GM19372 (cell line): ENCODE measurements at regions not wholly inside any gene's neighbourhood (a gene's known extent, or its start where the extent isn't known, plus 50 kb on each side); places are given as distances from the start of the nearest gene placed in this dataset.

ENCODE experiments used
- ATAC-seq: cut with Tn5 transposase; IDR thresholded peaks from one replicate; pipeline ENCODE4 v1.9.1; 2021; ENCODE audit warnings: mild to moderate bottlenecking, low read depth, moderate library complexity; ENCODE audit not compliant: unreplicated experiment

DNA sequence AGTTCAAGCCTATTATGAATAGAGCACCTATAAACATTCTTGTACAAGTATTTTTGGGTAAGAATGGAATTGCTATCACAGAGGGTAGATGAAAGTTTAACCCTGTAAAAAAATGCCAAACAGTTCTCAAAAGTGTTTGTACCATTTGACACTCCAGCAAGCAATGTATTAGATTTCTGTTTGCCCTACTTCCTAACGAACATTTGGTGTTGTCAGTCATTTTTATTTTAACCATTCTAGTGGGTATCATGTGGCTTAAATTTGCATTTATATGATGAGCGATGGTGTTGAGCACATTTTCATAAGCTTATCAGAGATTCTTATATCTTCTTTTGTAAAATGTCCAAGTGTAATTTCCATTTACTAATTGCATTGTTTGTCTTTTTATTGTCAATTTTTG lies 608.2 kb upstream of the ACVR2A start:
- no peak for ATAC-seq

GRCh38 chr2:147232225-147232669 lies 612.6 kb upstream of the ACVR2A start:
- ATAC-seq: no peak

- no peak for ATAC-seq
These were observed 613.2 kb upstream of the ACVR2A start for GRCh38 chr2:147231607-147232006.

DNA sequence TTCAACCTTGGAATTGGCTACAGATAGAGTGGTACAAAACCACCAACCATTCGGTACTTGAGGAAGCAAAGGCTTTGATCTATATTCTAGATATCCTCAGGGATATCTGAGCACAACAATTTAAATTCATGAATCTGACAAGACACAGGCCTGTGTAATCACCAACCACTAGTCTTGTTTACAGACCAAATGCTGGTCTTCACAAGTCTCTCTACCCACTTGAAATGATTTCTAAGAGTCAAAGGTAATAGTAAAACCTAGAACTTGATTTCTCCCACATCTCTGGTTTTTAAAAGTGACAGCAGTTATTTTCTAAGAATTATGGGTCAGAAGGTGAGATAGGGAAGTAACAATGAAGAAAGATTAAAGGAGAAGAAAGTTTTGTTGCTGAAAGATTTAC lies 613.7 kb upstream of the ACVR2A start:
- no peak for ATAC-seq

DNA sequence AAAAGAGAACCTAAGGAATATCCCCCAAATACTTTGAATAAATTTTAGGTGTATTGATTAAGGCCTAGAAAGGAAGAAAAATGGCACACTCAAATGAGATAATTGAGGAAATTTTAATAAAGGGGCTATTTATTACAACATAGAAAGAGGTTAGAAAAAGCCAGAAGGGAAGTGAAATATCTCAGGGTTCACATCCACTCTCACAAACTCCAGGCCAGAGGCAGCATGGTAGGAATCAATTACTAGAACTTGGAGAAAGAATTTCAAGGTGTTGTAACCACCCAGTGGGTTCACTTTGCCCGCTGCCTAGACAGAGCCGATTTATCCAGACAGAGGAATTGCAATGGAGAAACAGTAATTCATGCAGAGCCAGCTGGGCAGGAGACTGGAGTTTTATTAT lies 617.5 kb upstream of the ACVR2A start:
- no peak for ATAC-seq

DNA sequence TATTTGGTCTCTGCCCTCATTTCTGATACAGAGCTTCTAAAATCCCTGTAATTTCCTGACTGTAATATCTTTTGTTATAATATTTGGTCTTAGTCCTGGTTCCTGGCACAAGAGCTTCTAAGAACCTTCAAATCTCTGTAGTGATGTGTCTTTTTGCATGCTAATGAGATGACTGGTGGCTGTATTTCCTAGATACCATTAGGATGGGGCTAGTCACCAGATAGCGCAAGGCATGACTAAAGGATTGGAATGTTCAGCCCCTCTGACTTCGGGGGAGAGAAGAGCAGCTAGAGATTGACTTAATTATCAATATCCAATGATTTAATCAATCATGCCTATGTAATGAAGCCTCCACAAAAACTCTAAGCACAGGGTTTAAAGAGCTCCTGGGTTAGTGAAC lies 620.8 kb upstream of the ACVR2A start:
- ATAC-seq: no peak

GRCh38 chr2:147223553-147224060 lies 621.2 kb upstream of the ACVR2A start:
- ATAC-seq: no peak

GRCh38 chr2:147223119-147223518 lies 621.7 kb upstream of the ACVR2A start:
- no peak for ATAC-seq

DNA sequence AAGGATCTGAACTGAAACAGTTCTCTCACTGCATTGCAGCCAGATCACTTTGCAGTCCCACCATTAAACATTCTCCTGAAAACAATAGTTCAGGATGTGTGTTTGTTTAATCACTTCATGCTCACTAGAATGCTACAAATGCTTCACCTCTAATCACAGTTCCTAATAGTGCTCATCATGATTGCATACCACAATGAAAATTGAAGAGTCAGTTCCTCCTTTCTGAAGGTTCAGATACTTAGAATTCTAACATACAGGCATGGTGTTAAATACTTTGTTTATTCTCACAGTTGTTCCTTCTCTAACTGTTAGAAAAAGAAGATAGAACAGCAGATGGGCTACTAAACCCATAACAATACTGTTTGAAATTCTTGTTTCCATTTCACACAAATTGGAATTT lies 622.3 kb upstream of the ACVR2A start:
- peak; percentile 51 for ATAC-seq

GRCh38 chr2:147214914-147215313 lies 629.9 kb upstream of the ACVR2A start:
- ATAC-seq: no peak

DNA sequence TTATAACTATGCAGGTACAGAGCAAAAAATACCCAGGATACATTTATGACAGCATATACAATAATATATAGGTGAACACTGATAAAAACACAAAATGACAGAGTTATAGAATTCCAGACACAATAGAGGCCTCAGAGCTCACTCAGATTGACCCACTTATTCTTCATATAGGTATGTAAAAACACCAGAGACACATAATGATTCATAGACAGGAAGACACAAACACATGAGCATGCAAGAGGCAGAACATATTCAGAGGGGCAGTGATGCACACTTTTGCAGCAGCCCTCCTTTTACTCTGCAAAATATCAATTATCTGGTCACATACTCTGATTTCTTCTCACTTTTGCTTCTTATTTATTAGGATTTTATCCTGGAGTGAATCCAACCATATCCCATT lies 633.3 kb upstream of the ACVR2A start:
- no peak for ATAC-seq

GRCh38 chr2:147204102-147204501 lies 640.7 kb upstream of the ACVR2A start:
- no peak for ATAC-seq

GRCh38 chr2:147198651-147199171 lies 646.1 kb upstream of the ACVR2A start:
- ATAC-seq: no peak

DNA sequence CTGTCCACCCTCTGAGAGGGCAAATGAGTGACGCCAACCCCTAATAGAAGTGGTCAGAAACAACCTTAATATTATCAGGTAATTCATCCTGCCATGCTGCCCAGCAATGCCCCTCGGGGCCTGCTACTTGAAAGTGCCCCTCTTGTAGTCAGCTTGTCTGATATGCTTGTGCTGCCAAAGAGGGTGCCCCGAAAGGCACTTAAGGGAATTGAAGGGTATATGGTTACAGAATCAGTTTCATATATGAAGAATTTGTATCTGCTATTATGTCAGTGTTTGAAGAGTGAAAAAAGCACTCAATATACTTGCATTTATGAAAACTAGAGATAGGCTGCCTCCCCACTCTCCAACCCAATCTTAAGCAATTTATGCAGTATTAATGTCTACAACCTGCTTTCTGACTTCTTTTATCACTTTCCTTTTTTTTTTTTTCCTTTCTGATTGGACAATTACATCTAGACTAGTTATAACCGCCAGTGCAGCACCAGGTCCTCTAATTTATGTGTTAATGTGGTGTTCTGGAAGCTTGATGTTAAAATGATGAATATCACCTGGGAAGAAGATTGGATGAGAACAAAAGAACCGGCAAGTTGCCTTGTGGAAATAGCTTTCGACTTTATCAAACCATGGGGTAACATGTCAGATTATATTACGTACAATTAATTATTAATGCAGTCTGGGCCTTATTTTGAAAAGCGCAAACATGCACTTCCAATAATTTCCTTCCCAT lies 646.9 kb upstream of the ACVR2A start:
- no peak for ATAC-seq

- peak; percentile 46 for ATAC-seq
These were observed 662.6 kb upstream of the ACVR2A start for GRCh38 chr2:147182260-147182659.

DNA sequence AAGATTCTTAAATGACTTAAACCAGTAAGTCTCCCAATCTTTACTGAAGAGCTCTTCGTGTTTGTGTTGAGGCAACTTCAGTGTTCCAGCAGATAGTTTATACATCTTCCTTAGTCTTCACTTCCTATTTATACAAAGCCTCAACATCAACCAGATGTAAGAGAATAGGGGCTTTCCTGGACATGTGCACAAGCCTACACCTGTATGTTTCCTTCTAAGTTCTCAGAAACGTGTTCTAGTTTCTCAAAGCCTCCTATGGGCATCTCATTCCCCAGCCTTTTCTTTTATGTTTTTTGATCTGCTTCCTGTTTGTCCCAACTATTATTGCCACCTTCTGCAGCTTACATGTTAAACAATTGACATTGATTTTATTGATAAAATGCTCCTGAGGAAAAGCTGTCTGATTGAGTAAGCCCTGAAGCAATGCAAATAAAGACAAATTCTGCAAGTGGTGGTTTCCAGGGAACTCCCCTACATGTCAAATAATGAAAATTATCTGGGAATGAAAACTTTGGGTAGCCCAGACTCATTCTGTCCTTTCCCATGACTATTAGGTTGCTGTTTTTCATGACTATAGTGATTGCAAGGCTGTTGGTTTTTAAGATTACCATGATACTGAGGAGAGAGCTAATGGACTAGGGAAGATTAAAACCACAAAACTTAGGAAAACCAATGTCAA lies 663.3 kb upstream of the ACVR2A start:
- ATAC-seq: peak; percentile 65

- ATAC-seq: no peak
These were observed 667.6 kb upstream of the ACVR2A start for GRCh38 chr2:147177071-147177857.

- no peak for ATAC-seq
These were observed 670.0 kb upstream of the ACVR2A start for GRCh38 chr2:147174824-147175254.

GRCh38 chr2:147173798-147174197 lies 671.0 kb upstream of the ACVR2A start:
- no peak for ATAC-seq

- no peak for ATAC-seq
These were observed 671.6 kb upstream of the ACVR2A start for GRCh38 chr2:147173189-147173581.
